ENCODE measurements at regions not wholly inside any gene's neighbourhood (a gene's known extent, or its start where the extent isn't known, plus 50 kb on each side); places are given as distances from the start of the nearest gene placed in this dataset.

DNA sequence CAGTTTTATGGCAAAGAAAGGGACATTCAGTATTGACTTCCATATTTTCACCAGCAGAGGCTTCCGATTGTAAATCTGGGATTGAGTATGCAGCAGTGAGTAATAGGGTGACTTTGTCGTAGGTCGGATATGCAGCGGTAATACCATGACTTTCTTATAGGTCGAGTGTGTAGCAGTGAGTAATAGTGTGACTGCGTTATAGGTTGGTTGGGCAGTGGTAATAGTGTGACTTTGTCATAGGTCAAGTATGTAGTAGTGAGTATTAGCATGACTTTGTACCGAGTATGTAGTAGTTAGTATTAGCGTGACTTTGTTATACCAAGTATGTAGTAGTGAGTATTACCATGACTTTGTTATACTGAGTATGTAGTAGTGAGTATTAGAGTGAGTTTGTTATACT is 268.2 kb upstream of the ADARB2 start:
- no peaks in the 10 kb centered on the region for H3K9me3 ChIP-seq (ENCODE audit: control insufficient read depth, low read length)
- no peaks in the 10 kb centered on the region for H3K4me1 ChIP-seq (ENCODE audit: control insufficient read depth, insufficient read depth, low read length)
- H3K27me3 ChIP-seq (ENCODE audit: control insufficient read depth, insufficient read depth, low read length, poor library complexity, severe bottlenecking): no peaks in the 10 kb centered on the region
- H3K27ac ChIP-seq (ENCODE audit: insufficient read depth, low read depth, low read length, poor library complexity, severe bottlenecking): no peak overlapping the region
- no peak overlapping the region for H3K4me3 ChIP-seq (ENCODE audit: insufficient read depth, low read depth, low read length)
- no peaks in the 10 kb centered on the region for H3K36me3 ChIP-seq (ENCODE audit: control insufficient read depth, insufficient read depth, low read length)
- 90 to 92% methylated on average over 8 of the region's 8 CpGs for whole genome bisulfite sequencing, 2 experiments

- no peaks in the 10 kb centered on the region for H3K9me3 ChIP-seq (ENCODE audit: control insufficient read depth, low read length)
- no peaks in the 10 kb centered on the region for H3K27me3 ChIP-seq (ENCODE audit: control insufficient read depth, insufficient read depth, low read length, poor library complexity, severe bottlenecking)
- H3K36me3 ChIP-seq (ENCODE audit: control insufficient read depth, insufficient read depth, low read length): no peaks in the 10 kb centered on the region
- no peak overlapping the region for H3K4me3 ChIP-seq (ENCODE audit: insufficient read depth, low read depth, low read length)
- H3K27ac ChIP-seq (ENCODE audit: insufficient read depth, low read depth, low read length, poor library complexity, severe bottlenecking): no peak overlapping the region
- 93 to 97% methylated on average over 10 of the region's 10 CpGs for WGBS, 2 experiments
- H3K4me1 ChIP-seq (ENCODE audit: control insufficient read depth, insufficient read depth, low read length): no peaks in the 10 kb centered on the region
Observed at GRCh38 chr10:1992930-1993329, 255.6 kb upstream of the ADARB2 start.

DNA sequence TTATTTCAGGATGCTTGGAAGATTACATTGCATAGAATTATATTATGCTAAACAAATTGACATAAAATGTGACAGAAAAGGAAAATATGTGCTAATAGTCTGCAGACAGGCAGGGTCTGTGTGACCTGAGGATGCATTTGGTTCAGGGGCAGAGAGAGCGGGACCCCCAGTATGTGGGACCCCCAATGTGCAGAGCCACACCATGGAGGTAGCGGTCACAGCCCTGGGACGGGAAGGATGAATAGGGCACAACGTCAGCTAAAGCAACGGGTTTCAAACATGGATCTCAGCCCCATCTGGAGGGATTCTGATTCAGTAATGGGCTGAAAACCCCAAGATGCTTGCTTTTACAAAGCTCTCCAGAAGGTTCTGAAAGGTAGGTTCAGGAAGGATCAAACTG is 251.8 kb upstream of the ADARB2 start:
- no peaks in the 10 kb centered on the region for H3K27me3 ChIP-seq (ENCODE audit: control insufficient read depth, insufficient read depth, low read length, poor library complexity, severe bottlenecking)
- no peaks in the 10 kb centered on the region for H3K4me1 ChIP-seq (ENCODE audit: control insufficient read depth, insufficient read depth, low read length)
- no peaks in the 10 kb centered on the region for H3K9me3 ChIP-seq (ENCODE audit: control insufficient read depth, low read length)
- H3K27ac ChIP-seq (ENCODE audit: insufficient read depth, low read depth, low read length, poor library complexity, severe bottlenecking): no peak overlapping the region
- H3K4me3 ChIP-seq (ENCODE audit: insufficient read depth, low read depth, low read length): no peak overlapping the region
- 91 to 92% methylated on average over 5 of the region's 5 CpGs for WGBS, 2 experiments
- no peaks in the 10 kb centered on the region for H3K36me3 ChIP-seq (ENCODE audit: control insufficient read depth, insufficient read depth, low read length)

DNA sequence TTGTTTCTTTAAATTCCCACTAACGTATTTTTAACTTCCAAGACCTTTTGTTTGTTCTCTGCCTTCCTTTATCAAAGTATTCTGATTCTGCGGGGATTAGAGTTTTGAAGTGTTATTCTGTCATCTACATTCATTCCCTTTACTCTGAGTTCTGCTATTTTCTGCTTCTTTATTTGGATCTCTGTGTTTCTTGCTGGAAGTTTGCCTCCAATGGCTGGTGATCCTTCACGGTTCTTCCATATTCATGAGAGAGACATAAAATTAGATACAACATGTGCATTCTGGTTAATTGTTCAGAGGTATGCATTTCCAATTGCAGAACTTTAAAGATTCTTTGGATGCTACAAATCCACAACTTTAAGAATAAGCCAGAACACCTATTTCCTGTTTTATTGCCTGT is 244.7 kb upstream of the ADARB2 start:
- Histone ChIP-seq H3K36me3 (ENCODE audit: control insufficient read depth, insufficient read depth, low read length) (no peaks in the 10 kb centered on the region), H3K4me3 (ENCODE audit: insufficient read depth, low read depth, low read length) (no peak overlapping the region), H3K4me1 (ENCODE audit: control insufficient read depth, insufficient read depth, low read length) (no peaks in the 10 kb centered on the region), H3K27me3 (ENCODE audit: control insufficient read depth, insufficient read depth, low read length, poor library complexity, severe bottlenecking) (no peaks in the 10 kb centered on the region), H3K27ac (ENCODE audit: insufficient read depth, low read depth, low read length, poor library complexity, severe bottlenecking) (no peak overlapping the region), H3K9me3 (ENCODE audit: control insufficient read depth, low read length) (no peaks in the 10 kb centered on the region)
- 93% methylated on average over 3 of the region's 3 CpGs for WGBS, 2 experiments

GRCh38 chr10:1980459-1980858 is 243.1 kb upstream of the ADARB2 start:
- Histone ChIP-seq H3K27ac (ENCODE audit: insufficient read depth, low read depth, low read length, poor library complexity, severe bottlenecking) (no peak overlapping the region), H3K27me3 (ENCODE audit: control insufficient read depth, insufficient read depth, low read length, poor library complexity, severe bottlenecking) (no peaks in the 10 kb centered on the region), H3K36me3 (ENCODE audit: control insufficient read depth, insufficient read depth, low read length) (no peaks in the 10 kb centered on the region), H3K9me3 (ENCODE audit: control insufficient read depth, low read length) (no peaks in the 10 kb centered on the region), H3K4me3 (ENCODE audit: insufficient read depth, low read depth, low read length) (no peak overlapping the region), H3K4me1 (ENCODE audit: control insufficient read depth, insufficient read depth, low read length) (no peaks in the 10 kb centered on the region)
- 90 to 91% methylated on average over 2 to 3 of the region's 3 CpGs for WGBS, 2 experiments

- Histone ChIP-seq H3K9me3 (ENCODE audit: control insufficient read depth, low read length) (no peaks in the 10 kb centered on the region), H3K4me3 (ENCODE audit: insufficient read depth, low read depth, low read length) (no peak overlapping the region), H3K4me1 (ENCODE audit: control insufficient read depth, insufficient read depth, low read length) (no peaks in the 10 kb centered on the region), H3K36me3 (ENCODE audit: control insufficient read depth, insufficient read depth, low read length) (no peaks in the 10 kb centered on the region), H3K27ac (ENCODE audit: insufficient read depth, low read depth, low read length, poor library complexity, severe bottlenecking) (no peak overlapping the region), H3K27me3 (ENCODE audit: control insufficient read depth, insufficient read depth, low read length, poor library complexity, severe bottlenecking) (no peaks in the 10 kb centered on the region)
- WGBS, 2 experiments: 91 to 92% methylated on average over 3 of the region's 3 CpGs
Observed at GRCh38 chr10:1978584-1978983, 241.3 kb upstream of the ADARB2 start.

- WGBS, 2 experiments: 44 to 74% methylated on average over 1 of the region's 1 CpG
- Histone ChIP-seq H3K36me3 (ENCODE audit: control insufficient read depth, insufficient read depth, low read length) (no peaks in the 10 kb centered on the region), H3K27me3 (ENCODE audit: control insufficient read depth, insufficient read depth, low read length, poor library complexity, severe bottlenecking) (no peaks in the 10 kb centered on the region), H3K27ac (ENCODE audit: insufficient read depth, low read depth, low read length, poor library complexity, severe bottlenecking) (no peak overlapping the region), H3K4me3 (ENCODE audit: insufficient read depth, low read depth, low read length) (no peak overlapping the region), H3K4me1 (ENCODE audit: control insufficient read depth, insufficient read depth, low read length) (no peaks in the 10 kb centered on the region), H3K9me3 (ENCODE audit: control insufficient read depth, low read length) (no peaks in the 10 kb centered on the region)
Observed at GRCh38 chr10:1977461-1977860, 240.1 kb upstream of the ADARB2 start.

DNA sequence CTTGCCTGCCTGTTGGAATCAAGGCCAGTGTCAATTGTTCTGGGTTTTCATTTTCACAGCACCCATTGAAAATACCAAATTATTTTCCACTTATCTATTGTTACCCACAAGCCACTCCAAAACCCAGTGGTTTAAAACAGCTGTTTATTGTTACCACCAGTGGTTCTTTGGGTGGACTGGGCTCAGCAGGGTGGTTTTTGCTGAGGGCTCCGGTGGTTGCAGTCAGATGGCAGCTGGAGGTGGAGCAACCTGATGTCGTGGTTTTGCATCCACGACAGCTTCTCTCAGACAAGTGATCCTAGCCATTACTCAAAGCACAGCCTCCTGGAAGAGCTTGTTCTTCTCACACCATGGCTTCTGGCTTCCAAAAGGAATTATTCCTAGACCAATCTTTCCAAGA is 235.1 kb upstream of the ADARB2 start:
- no peaks in the 10 kb centered on the region for H3K4me1 ChIP-seq (ENCODE audit: control insufficient read depth, insufficient read depth, low read length)
- H3K27ac ChIP-seq (ENCODE audit: insufficient read depth, low read depth, low read length, poor library complexity, severe bottlenecking): no peak overlapping the region
- H3K27me3 ChIP-seq (ENCODE audit: control insufficient read depth, insufficient read depth, low read length, poor library complexity, severe bottlenecking): no peaks in the 10 kb centered on the region
- H3K4me3 ChIP-seq (ENCODE audit: insufficient read depth, low read depth, low read length): no peak overlapping the region
- H3K36me3 ChIP-seq (ENCODE audit: control insufficient read depth, insufficient read depth, low read length): no peaks in the 10 kb centered on the region
- 88 to 95% methylated on average over 3 of the region's 3 CpGs for WGBS, 2 experiments
- no peaks in the 10 kb centered on the region for H3K9me3 ChIP-seq (ENCODE audit: control insufficient read depth, low read length)

DNA sequence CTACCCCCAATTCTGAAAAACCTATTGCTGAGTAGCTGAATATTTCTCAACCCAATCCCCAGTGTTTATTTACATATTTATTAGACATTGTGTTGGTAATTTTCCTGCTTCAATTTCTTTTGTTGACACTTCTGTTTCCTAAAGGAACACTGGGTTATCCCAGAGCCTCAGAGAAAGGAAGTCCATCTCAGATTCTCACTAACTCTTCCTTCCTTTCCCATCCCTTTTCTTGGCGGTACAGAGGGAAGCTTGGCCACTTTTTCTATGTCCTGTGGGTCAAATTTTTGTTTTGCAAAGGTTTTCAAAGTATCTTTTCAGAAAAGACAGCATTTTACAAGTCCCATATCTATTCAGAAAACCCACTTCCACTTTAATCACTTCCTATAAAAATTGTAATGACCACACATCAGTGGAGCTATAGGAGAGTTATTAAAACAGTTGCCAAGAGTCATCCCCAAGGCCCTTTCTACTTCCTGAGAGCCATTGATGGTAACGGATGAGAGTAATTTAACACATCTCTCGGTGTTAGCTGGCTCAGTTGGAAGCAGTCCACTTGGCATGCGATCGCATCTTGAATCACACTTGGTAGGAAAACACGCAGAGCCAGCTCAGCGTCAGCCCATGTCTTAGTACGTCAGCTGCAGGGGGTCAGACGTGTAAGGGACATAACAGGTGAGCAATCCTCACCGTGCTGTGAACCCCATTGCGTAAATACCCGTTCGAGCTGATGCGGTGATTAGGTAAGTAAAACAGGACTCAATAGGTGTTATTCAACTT is 231.1 kb upstream of the ADARB2 start:
- no peak overlapping the region for H3K27ac ChIP-seq (ENCODE audit: insufficient read depth, low read depth, low read length, poor library complexity, severe bottlenecking)
- H3K4me1 ChIP-seq (ENCODE audit: control insufficient read depth, insufficient read depth, low read length): no peaks in the 10 kb centered on the region
- no peaks in the 10 kb centered on the region for H3K9me3 ChIP-seq (ENCODE audit: control insufficient read depth, low read length)
- WGBS, 2 experiments: 93 to 94% methylated on average over 14 of the region's 14 CpGs
- no peaks in the 10 kb centered on the region for H3K36me3 ChIP-seq (ENCODE audit: control insufficient read depth, insufficient read depth, low read length)
- H3K4me3 ChIP-seq (ENCODE audit: insufficient read depth, low read depth, low read length): no peak overlapping the region
- no peaks in the 10 kb centered on the region for H3K27me3 ChIP-seq (ENCODE audit: control insufficient read depth, insufficient read depth, low read length, poor library complexity, severe bottlenecking)

- H3K9me3 ChIP-seq (ENCODE audit: control insufficient read depth, low read length): no peaks in the 10 kb centered on the region
- H3K4me3 ChIP-seq (ENCODE audit: insufficient read depth, low read depth, low read length): no peak overlapping the region
- H3K27ac ChIP-seq (ENCODE audit: insufficient read depth, low read depth, low read length, poor library complexity, severe bottlenecking): no peak overlapping the region
- WGBS, 2 experiments: 95 to 96% methylated on average over 14 of the region's 14 CpGs
- H3K4me1 ChIP-seq (ENCODE audit: control insufficient read depth, insufficient read depth, low read length): no peaks in the 10 kb centered on the region
- no peaks in the 10 kb centered on the region for H3K36me3 ChIP-seq (ENCODE audit: control insufficient read depth, insufficient read depth, low read length)
- H3K27me3 ChIP-seq (ENCODE audit: control insufficient read depth, insufficient read depth, low read length, poor library complexity, severe bottlenecking): no peaks in the 10 kb centered on the region
Observed at GRCh38 chr10:1966712-1967376, 229.5 kb upstream of the ADARB2 start.

Measured in ectodermal cell (in vitro differentiated cells).